CD14-positive monocyte (primary cell): ENCODE measurements at regions not wholly inside any gene's neighbourhood (a gene's known extent, or its start where the extent isn't known, plus 50 kb on each side); places are given as distances from the start of the nearest gene placed in this dataset.

Source experiments
- DNase-seq, 3 donors: peaks; one replicate each; pipeline ENCODE4 v3.0.0-alpha.2; 2011 to 2022
- H2AFZ ChIP-seq: 2 replicates; pipeline ENCODE4 v1.6.0; 2012; ENCODE audit warnings: mild to moderate bottlenecking, low read depth, low read length, inconsistent platforms; ENCODE audit not compliant: insufficient read depth, poor library complexity, severe bottlenecking
- H3K27ac ChIP-seq, 2 donors: 1 replicate in 1 of 2; 2 replicates in 1 of 2; pipeline ENCODE4 v1.5.1; 2012 to 2013; ENCODE audit warnings: low read length in 2 of 2, control low read depth in 1 of 2, inconsistent platforms in 1 of 2, low read depth in 1 of 2, mild to moderate bottlenecking in 1 of 2
- H3K27me3 ChIP-seq, 2 donors: one replicate each; pipeline versions ENCODE4 v1.6.0 to v1.6.1; 2011 to 2013; ENCODE audit warnings: low read length in 2 of 2; ENCODE audit not compliant: control insufficient read depth in 2 of 2, insufficient read depth in 2 of 2
- H3K36me3 ChIP-seq, 2 donors: replicated peaks in 1 of 2; 1 replicate in 1 of 2; 2 replicates in 1 of 2; pipeline versions ENCODE4 v1.5.1 to v1.6.1; 2012 to 2013; ENCODE audit warnings: low read length in 2 of 2, control low read depth in 1 of 2, inconsistent platforms in 1 of 2, mild to moderate bottlenecking in 1 of 2; ENCODE audit not compliant: insufficient read depth in 2 of 2, control insufficient read depth in 1 of 2
- H3K4me1 ChIP-seq, 2 donors: 1 replicate in 1 of 2; 2 replicates in 1 of 2; pipeline versions ENCODE4 v1.5.1 to v1.6.1; 2012 to 2013; ENCODE audit warnings: low read length in 2 of 2, control low read depth in 1 of 2, inconsistent platforms in 1 of 2, mild to moderate bottlenecking in 1 of 2, moderate library complexity in 1 of 2; ENCODE audit not compliant: insufficient read depth in 2 of 2, control insufficient read depth in 1 of 2
- H3K4me2 ChIP-seq: replicated peaks from 2 replicates; pipeline ENCODE3; 2012; ENCODE audit warnings: low read length, moderate library complexity, mild to moderate bottlenecking; ENCODE audit not compliant: poor library complexity, severe bottlenecking; ENCODE audit errors: extremely low read depth
- H3K4me3 ChIP-seq, 3 experiments: fragments of 200-600 bp in 1 of 3; sonication (generic) in 1 of 3; replicated peaks in 1 of 3; 1 replicate in 2 of 3; 2 replicates in 1 of 3; pipeline ENCODE4 v1.5.1; 2011 to 2013; ENCODE audit warnings: low read length in 3 of 3, mild to moderate bottlenecking in 3 of 3, control low read depth in 2 of 3, low read depth in 2 of 3, inconsistent platforms in 1 of 3, moderate library complexity in 1 of 3
- H3K79me2 ChIP-seq: 2 replicates; pipeline ENCODE4 v1.6.0; 2012; ENCODE audit warnings: mild to moderate bottlenecking, control low read depth, inconsistent platforms, low read length, moderate library complexity; ENCODE audit not compliant: insufficient read depth
- H3K9ac ChIP-seq: 2 replicates; pipeline ENCODE4 v1.6.0; 2017; ENCODE audit warnings: low read length, mild to moderate bottlenecking; ENCODE audit not compliant: insufficient read depth, poor library complexity, severe bottlenecking
- H3K9me3 ChIP-seq, 2 donors: replicated peaks in 1 of 2; 1 replicate in 1 of 2; 2 replicates in 1 of 2; pipeline versions ENCODE4 v1.5.1 to v1.6.1; 2012 to 2013; ENCODE audit warnings: low read length in 2 of 2, control low read depth in 1 of 2; ENCODE audit not compliant: control insufficient read depth in 1 of 2, insufficient read depth in 1 of 2
- H4K20me1 ChIP-seq: 2 replicates; pipeline ENCODE4 v1.6.0; 2012; ENCODE audit warnings: mild to moderate bottlenecking, low read length, control low read depth, moderate library complexity; ENCODE audit not compliant: insufficient read depth
- H3K27ac Mint-ChIP-seq, 7 donors: one replicate each; pipeline ENCODE4 v1.8.0; 2020; ENCODE audit warnings: mild to moderate bottlenecking in 7 of 7, mixed read lengths in 7 of 7, moderate library complexity in 6 of 7, inconsistent platforms in 2 of 7
- H3K27me3 Mint-ChIP-seq, 3 donors: one replicate each; pipeline ENCODE4 v1.8.0; 2021 to 2022; ENCODE audit warnings: low read depth in 3 of 3, mild to moderate bottlenecking in 3 of 3, mixed read lengths in 3 of 3, moderate library complexity in 3 of 3, inconsistent platforms in 1 of 3
- H3K36me3 Mint-ChIP-seq, 2 donors: one replicate each; pipeline ENCODE4 v1.8.0; 2020; ENCODE audit warnings: mixed read lengths in 2 of 2, inconsistent platforms in 1 of 2, mild to moderate bottlenecking in 1 of 2
- H3K4me1 Mint-ChIP-seq: one replicate; pipeline ENCODE4 v1.8.0; 2020; ENCODE audit warnings: mild to moderate bottlenecking, mixed read lengths
- H3K4me3 Mint-ChIP-seq, 2 donors: one replicate each; pipeline ENCODE4 v1.8.0; 2020; ENCODE audit warnings: mild to moderate bottlenecking in 2 of 2, mixed read lengths in 2 of 2, moderate library complexity in 1 of 2
- H3K9me3 Mint-ChIP-seq, 7 donors: one replicate each; pipeline ENCODE4 v1.8.0; 2020 to 2022; ENCODE audit warnings: mixed read lengths in 7 of 7, mild to moderate bottlenecking in 6 of 7, moderate library complexity in 6 of 7, inconsistent platforms in 2 of 7
- CTCF ChIP-seq: fragments of 200-600 bp; IDR thresholded peaks from one replicate; pipeline ENCODE4 v1.8.0; 2022; ENCODE audit warnings: antibody characterized with exemption, mild to moderate bottlenecking
- WGBS: methylation state at CpG from one replicate; pipeline ENCODE4 v1.1.5; 2013; ENCODE audit warnings: missing lambda C conversion rate; ENCODE audit not compliant: insufficient coverage; 5-methylcytosine and 5-hydroxymethylcytosine counted together
- intact Hi-C, 2 donors: fragments of 100-400 bp; cut with micrococcal nuclease; formaldehyde crosslinking; loops; one replicate each; pipeline versions ENCODE4 v1.15.0 to v1.15.1; 2023

- Histone ChIP-seq H3K27ac (no peak overlapping the region), H3K4me2 (no peak overlapping the region), H3K27me3 (no peaks in the 10 kb centered on the region), H4K20me1 (no peaks in the 10 kb centered on the region), H3K4me1 (no peaks in the 10 kb centered on the region), H2AFZ (no peak overlapping the region), H3K36me3 (no peaks in the 10 kb centered on the region), H3K4me3 (no peak overlapping the region), H3K79me2 (no peaks in the 10 kb centered on the region), H3K9ac (no peak overlapping the region), H3K9me3 (no peaks in the 10 kb centered on the region)
- Mint-ChIP-seq H3K27ac (no peak overlapping the region), H3K4me1 (no peaks in the 10 kb centered on the region), H3K36me3 (no peaks in the 10 kb centered on the region), H3K9me3 (no peaks in the 10 kb centered on the region), H3K27me3 (no peaks in the 10 kb centered on the region), H3K4me3 (no peak overlapping the region)
- intact Hi-C loops = no loop called here
- no peak for TF ChIP-seq CTCF
- no peak for DNase-seq
- WGBS = 100% methylated on average over 1 of the region's 1 CpG
Measured at GRCh38 chr6:23873161-23873560, 252.9 kb upstream of the NRSN1 start.

GRCh38 chr6:23875006-23875405 is 251.0 kb upstream of the NRSN1 start:
- H3K4me1 Mint-ChIP-seq = no peaks in the 10 kb centered on the region
- WGBS = no CpG with 5 or more reads among the region's 1 CpG
- intact Hi-C loops = no loop called here
- no peaks in the 10 kb centered on the region for H3K9me3 Mint-ChIP-seq
- H3K4me3 Mint-ChIP-seq = no peak overlapping the region
- no peak for TF ChIP-seq CTCF
- Histone ChIP-seq H2AFZ (no peak overlapping the region), H3K4me2 (no peak overlapping the region), H3K9ac (no peak overlapping the region), H4K20me1 (no peaks in the 10 kb centered on the region), H3K27me3 (no peaks in the 10 kb centered on the region), H3K27ac (no peak overlapping the region), H3K4me3 (no peak overlapping the region), H3K9me3 (no peaks in the 10 kb centered on the region), H3K4me1 (no peaks in the 10 kb centered on the region), H3K79me2 (no peaks in the 10 kb centered on the region), H3K36me3 (no peaks in the 10 kb centered on the region)
- no peaks in the 10 kb centered on the region for H3K36me3 Mint-ChIP-seq
- no peaks in the 10 kb centered on the region for H3K27me3 Mint-ChIP-seq
- no peak overlapping the region for H3K27ac Mint-ChIP-seq
- no peak for DNase-seq
